ENCODE measurements at regions not wholly inside any gene's neighbourhood (a gene's known extent, or its start where the extent isn't known, plus 50 kb on each side); places are given as distances from the start of the nearest gene placed in this dataset.

- H3K9ac ChIP-seq (ENCODE audit: low read length) = no peak overlapping the region
- H3K4me3 ChIP-seq (ENCODE audit: low read length) = no peak overlapping the region
- H4K20me1 ChIP-seq (ENCODE audit: insufficient read depth, low read length) = no peaks in the 10 kb centered on the region
- H3K27ac ChIP-seq (ENCODE audit: low read length) = no peak overlapping the region
- H3F3A ChIP-seq (ENCODE audit: insufficient read depth, low read length) = no peaks in the 10 kb centered on the region
- no peak for TF ChIP-seq EZH2 (optimal IDR thresholded peaks at IDR 0.05; ENCODE audit: low read depth, low read length)
- no peak for TF ChIP-seq EZH2phosphoT487 (IDR thresholded peaks at IDR 0.05; ENCODE audit: low read length)
- no peak for TF ChIP-seq CTCF (IDR thresholded peaks at IDR 0.05; ENCODE audit: low read length)
- no peaks in the 10 kb centered on the region for H3K9me2 ChIP-seq (replicated peaks; ENCODE audit: insufficient read depth, low read length)
- H3K36me3 ChIP-seq (replicated peaks; ENCODE audit: insufficient read depth, low read length) = no peaks in the 10 kb centered on the region
- H3K4me2 ChIP-seq (ENCODE audit: low read depth, low read length) = no peak overlapping the region
- no peaks in the 10 kb centered on the region for H3K79me2 ChIP-seq (ENCODE audit: low read length)
- no peak for DNase-seq
- H3K9me3 ChIP-seq (replicated peaks; ENCODE audit: insufficient read depth, low read length) = no peaks in the 10 kb centered on the region
- H3K4me1 ChIP-seq (ENCODE audit: low read length) = no peaks in the 10 kb centered on the region
- no peak overlapping the region for H2AFZ ChIP-seq (ENCODE audit: low read length)
- no peaks in the 10 kb centered on the region for H3K27me3 ChIP-seq (replicated peaks; ENCODE audit: insufficient read depth, low read length)
These were observed 465.5 kb upstream of the TMPRSS15 start for GRCh38 chr21:18869104-18869503.

- TF ChIP-seq CTCF (IDR thresholded peaks at IDR 0.05; ENCODE audit: low read length) (no peak), EZH2phosphoT487 (IDR thresholded peaks at IDR 0.05; ENCODE audit: low read length) (no peak), EZH2 (optimal IDR thresholded peaks at IDR 0.05; ENCODE audit: low read depth, low read length) (no peak)
- no peaks in the 10 kb centered on the region for H3K9me3 ChIP-seq (replicated peaks; ENCODE audit: insufficient read depth, low read length)
These were observed 474.3 kb upstream of the TMPRSS15 start for GRCh38 chr21:18877917-18878316.

GRCh38 chr21:18887922-18888602, 484.5 kb upstream of the TMPRSS15 start:
- Histone ChIP-seq H3K79me2 (ENCODE audit: low read length) (no peaks in the 10 kb centered on the region), H3F3A (ENCODE audit: insufficient read depth, low read length) (no peaks in the 10 kb centered on the region), H3K9me3 (replicated peaks; ENCODE audit: insufficient read depth, low read length) (no peaks in the 10 kb centered on the region), H3K4me2 (ENCODE audit: low read depth, low read length) (no peak overlapping the region), H3K4me3 (ENCODE audit: low read length) (no peak overlapping the region), H3K9ac (ENCODE audit: low read length) (no peak overlapping the region), H3K27ac (ENCODE audit: low read length) (no peak overlapping the region), H3K27me3 (replicated peaks; ENCODE audit: insufficient read depth, low read length) (no peaks in the 10 kb centered on the region), H3K4me1 (ENCODE audit: low read length) (no peaks in the 10 kb centered on the region), H4K20me1 (ENCODE audit: insufficient read depth, low read length) (no peaks in the 10 kb centered on the region), H3K9me2 (replicated peaks; ENCODE audit: insufficient read depth, low read length) (no peaks in the 10 kb centered on the region), H2AFZ (ENCODE audit: low read length) (no peak overlapping the region), H3K36me3 (replicated peaks; ENCODE audit: insufficient read depth, low read length) (no peaks in the 10 kb centered on the region)
- TF ChIP-seq CTCF (IDR thresholded peaks at IDR 0.05; ENCODE audit: low read length) (no peak), EZH2phosphoT487 (IDR thresholded peaks at IDR 0.05; ENCODE audit: low read length) (no peak), EZH2 (optimal IDR thresholded peaks at IDR 0.05; ENCODE audit: low read depth, low read length) (no peak)
- DNase-seq = no peak

More at GRCh38 chr21:18877917-18878316, 474.3 kb upstream of the TMPRSS15 start:
- no peak overlapping the region for H3K27ac ChIP-seq (ENCODE audit: low read length)
- H3K9me2 ChIP-seq (replicated peaks; ENCODE audit: insufficient read depth, low read length) = no peaks in the 10 kb centered on the region
- no peak overlapping the region for H3K9ac ChIP-seq (ENCODE audit: low read length)
- no peaks in the 10 kb centered on the region for H3K27me3 ChIP-seq (replicated peaks; ENCODE audit: insufficient read depth, low read length)
- no peak overlapping the region for H2AFZ ChIP-seq (ENCODE audit: low read length)
- H3K79me2 ChIP-seq (ENCODE audit: low read length) = no peaks in the 10 kb centered on the region
- no peaks in the 10 kb centered on the region for H3F3A ChIP-seq (ENCODE audit: insufficient read depth, low read length)
- no peaks in the 10 kb centered on the region for H3K36me3 ChIP-seq (replicated peaks; ENCODE audit: insufficient read depth, low read length)
- no peaks in the 10 kb centered on the region for H4K20me1 ChIP-seq (ENCODE audit: insufficient read depth, low read length)
- no peak overlapping the region for H3K4me3 ChIP-seq (ENCODE audit: low read length)
- H3K4me1 ChIP-seq (ENCODE audit: low read length) = no peaks in the 10 kb centered on the region
- no peak overlapping the region for H3K4me2 ChIP-seq (ENCODE audit: low read depth, low read length)
- no peak for DNase-seq

All from MM.1S (cell line).